ENCODE measurements at regions not wholly inside any gene's neighbourhood (a gene's known extent, or its start where the extent isn't known, plus 50 kb on each side); places are given as distances from the start of the nearest gene placed in this dataset.
"Not testable (repeated sequence)": the region's sequence is repeated elsewhere in the genome, so short reads cannot be mapped to it uniquely, and the experiment has no call there.

- H3K4me3 ChIP-seq (ENCODE audit: low read depth, low read length) = no peak overlapping the region
Measured at GRCh38 chr15:69666921-69667811, 214.5 kb downstream of the RPLP1 start.

GRCh38 chr15:69668039-69668705 lies 215.6 kb downstream of the RPLP1 start:
- no peaks in the 10 kb centered on the region for H3K27me3 ChIP-seq (ENCODE audit: control insufficient read depth, insufficient read depth, low read length)
- H3K9me3 ChIP-seq (ENCODE audit: control insufficient read depth, insufficient read depth, low read depth, low read length) = no peaks in the 10 kb centered on the region
- H3K27ac ChIP-seq (ENCODE audit: low read depth, low read length) = no peak overlapping the region
- no peak overlapping the region for H3K9ac ChIP-seq (ENCODE audit: low read length)
- H3K36me3 ChIP-seq (ENCODE audit: control insufficient read depth, insufficient read depth, low read length) = no peaks in the 10 kb centered on the region
- H3K4me1 ChIP-seq (ENCODE audit: control insufficient read depth, insufficient read depth, low read length) = peaks cover 14% of the 10 kb centered on the region; the same call in 1 of the 2 replicates
- H3K4me3 ChIP-seq (ENCODE audit: low read depth, low read length) = no peak overlapping the region

More at GRCh38 chr15:69666921-69667811, 214.5 kb downstream of the RPLP1 start:
- Histone ChIP-seq H3K27ac (ENCODE audit: low read depth, low read length) (no peak overlapping the region), H3K27me3 (ENCODE audit: control insufficient read depth, insufficient read depth, low read length) (no peaks in the 10 kb centered on the region), H3K36me3 (ENCODE audit: control insufficient read depth, insufficient read depth, low read length) (no peaks in the 10 kb centered on the region), H3K4me1 (ENCODE audit: control insufficient read depth, insufficient read depth, low read length) (peaks cover 14% of the 10 kb centered on the region; the same call in 1 of the 2 replicates), H3K9ac (ENCODE audit: low read length) (no peak overlapping the region), H3K9me3 (ENCODE audit: control insufficient read depth, insufficient read depth, low read depth, low read length) (no peaks in the 10 kb centered on the region)

- Histone ChIP-seq H3K27ac (ENCODE audit: low read depth, low read length) (no peak overlapping the region), H3K4me3 (ENCODE audit: low read depth, low read length) (no peak overlapping the region)
Measured at GRCh38 chr15:69668963-69669362, 216.3 kb downstream of the RPLP1 start.

GRCh38 chr15:69669446-69669845 lies 216.8 kb downstream of the RPLP1 start:
- no peak overlapping the region for H3K27ac ChIP-seq (ENCODE audit: low read depth, low read length)
- H3K4me1 ChIP-seq (ENCODE audit: control insufficient read depth, insufficient read depth, low read length) = peaks cover 14% of the 10 kb centered on the region; the same call in 1 of the 2 replicates
- H3K27me3 ChIP-seq (ENCODE audit: control insufficient read depth, insufficient read depth, low read length) = no peaks in the 10 kb centered on the region
- no peaks in the 10 kb centered on the region for H3K36me3 ChIP-seq (ENCODE audit: control insufficient read depth, insufficient read depth, low read length)
- no peaks in the 10 kb centered on the region for H3K9me3 ChIP-seq (ENCODE audit: control insufficient read depth, insufficient read depth, low read depth, low read length)
- H3K9ac ChIP-seq (ENCODE audit: low read length) = no peak overlapping the region
- no peak overlapping the region for H3K4me3 ChIP-seq (ENCODE audit: low read depth, low read length)

More at GRCh38 chr15:69668963-69669362, 216.3 kb downstream of the RPLP1 start:
- H3K27me3 ChIP-seq (ENCODE audit: control insufficient read depth, insufficient read depth, low read length) = no peaks in the 10 kb centered on the region
- no peak overlapping the region for H3K9ac ChIP-seq (ENCODE audit: low read length)
- peaks cover 14% of the 10 kb centered on the region; the same call in 1 of the 2 replicates for H3K4me1 ChIP-seq (ENCODE audit: control insufficient read depth, insufficient read depth, low read length)
- no peaks in the 10 kb centered on the region for H3K36me3 ChIP-seq (ENCODE audit: control insufficient read depth, insufficient read depth, low read length)
- no peaks in the 10 kb centered on the region for H3K9me3 ChIP-seq (ENCODE audit: control insufficient read depth, insufficient read depth, low read depth, low read length)

- Histone ChIP-seq H3K9me3 (ENCODE audit: control insufficient read depth, insufficient read depth, low read depth, low read length) (no peaks in the 10 kb centered on the region), H3K36me3 (ENCODE audit: control insufficient read depth, insufficient read depth, low read length) (no peaks in the 10 kb centered on the region), H3K9ac (ENCODE audit: low read length) (no peak overlapping the region), H3K27ac (ENCODE audit: low read depth, low read length) (no peak overlapping the region), H3K4me1 (ENCODE audit: control insufficient read depth, insufficient read depth, low read length) (no peaks in the 10 kb centered on the region; the same call in 1 of the 2 replicates), H3K27me3 (ENCODE audit: control insufficient read depth, insufficient read depth, low read length) (no peaks in the 10 kb centered on the region), H3K4me3 (ENCODE audit: low read depth, low read length) (no peak overlapping the region)
Measured at GRCh38 chr15:69673291-69673881, 220.8 kb downstream of the RPLP1 start.

- Histone ChIP-seq H3K36me3 (ENCODE audit: control insufficient read depth, insufficient read depth, low read length) (no peaks in the 10 kb centered on the region), H3K4me3 (ENCODE audit: low read depth, low read length) (no peak overlapping the region), H3K4me1 (ENCODE audit: control insufficient read depth, insufficient read depth, low read length) (no peaks in the 10 kb centered on the region), H3K9me3 (ENCODE audit: control insufficient read depth, insufficient read depth, low read depth, low read length) (no peaks in the 10 kb centered on the region), H3K27ac (ENCODE audit: low read depth, low read length) (no peak overlapping the region), H3K9ac (ENCODE audit: low read length) (no peak overlapping the region), H3K27me3 (ENCODE audit: control insufficient read depth, insufficient read depth, low read length) (no peaks in the 10 kb centered on the region)
Measured at GRCh38 chr15:69675731-69676130, 223.1 kb downstream of the RPLP1 start.

GRCh38 chr15:69677403-69677802 lies 224.8 kb downstream of the RPLP1 start:
- no peaks in the 10 kb centered on the region for H3K36me3 ChIP-seq (ENCODE audit: control insufficient read depth, insufficient read depth, low read length)
- H3K4me3 ChIP-seq (ENCODE audit: low read depth, low read length) = no peak overlapping the region
- H3K4me1 ChIP-seq (ENCODE audit: control insufficient read depth, insufficient read depth, low read length) = no peaks in the 10 kb centered on the region
- H3K27me3 ChIP-seq (ENCODE audit: control insufficient read depth, insufficient read depth, low read length) = no peaks in the 10 kb centered on the region
- no peak overlapping the region for H3K9ac ChIP-seq (ENCODE audit: low read length)
- no peak overlapping the region for H3K27ac ChIP-seq (ENCODE audit: low read depth, low read length)
- peaks cover 7% of the 10 kb centered on the region; the same call in 1 of the 2 replicates for H3K9me3 ChIP-seq (ENCODE audit: control insufficient read depth, insufficient read depth, low read depth, low read length)

GRCh38 chr15:69679623-69680228 lies 227.1 kb downstream of the RPLP1 start:
- Histone ChIP-seq H3K27me3 (ENCODE audit: control insufficient read depth, insufficient read depth, low read length) (no peaks in the 10 kb centered on the region), H3K4me1 (ENCODE audit: control insufficient read depth, insufficient read depth, low read length) (no peaks in the 10 kb centered on the region)

GRCh38 chr15:69684823-69685222 lies 232.2 kb downstream of the RPLP1 start:
- H3K4me3 ChIP-seq (ENCODE audit: low read depth, low read length); H3K27ac ChIP-seq (ENCODE audit: low read depth, low read length); H3K4me1 ChIP-seq (ENCODE audit: control insufficient read depth, insufficient read depth, low read length); H3K27me3 ChIP-seq (ENCODE audit: control insufficient read depth, insufficient read depth, low read length); H3K9ac ChIP-seq (ENCODE audit: low read length); H3K36me3 ChIP-seq (ENCODE audit: control insufficient read depth, insufficient read depth, low read length): not testable (repeated sequence)
- H3K9me3 ChIP-seq (ENCODE audit: control insufficient read depth, insufficient read depth, low read depth, low read length) = peaks cover 26% of the 10 kb centered on the region

More at GRCh38 chr15:69679623-69680228, 227.1 kb downstream of the RPLP1 start:
- no peak overlapping the region for H3K9ac ChIP-seq (ENCODE audit: low read length)
- H3K4me3 ChIP-seq (ENCODE audit: low read depth, low read length) = no peak overlapping the region
- H3K27ac ChIP-seq (ENCODE audit: low read depth, low read length) = no peak overlapping the region
- H3K36me3 ChIP-seq (ENCODE audit: control insufficient read depth, insufficient read depth, low read length) = no peaks in the 10 kb centered on the region
- peaks cover 8% of the 10 kb centered on the region; the same call in 1 of the 2 replicates for H3K9me3 ChIP-seq (ENCODE audit: control insufficient read depth, insufficient read depth, low read depth, low read length)

- Histone ChIP-seq H3K4me3 (ENCODE audit: low read depth, low read length) (no peak overlapping the region), H3K36me3 (ENCODE audit: control insufficient read depth, insufficient read depth, low read length) (no peaks in the 10 kb centered on the region), H3K27ac (ENCODE audit: low read depth, low read length) (no peak overlapping the region), H3K27me3 (ENCODE audit: control insufficient read depth, insufficient read depth, low read length) (no peaks in the 10 kb centered on the region), H3K4me1 (ENCODE audit: control insufficient read depth, insufficient read depth, low read length) (0 out of 2 replicates have a peak, but pooled peaks cover 2% of the 10 kb centered on the region), H3K9ac (ENCODE audit: low read length) (no peak overlapping the region), H3K9me3 (ENCODE audit: control insufficient read depth, insufficient read depth, low read depth, low read length) (peaks cover 28% of the 10 kb centered on the region)
Measured at GRCh38 chr15:69685512-69686452, 233.2 kb downstream of the RPLP1 start.

All from HUES6 (cell line).